Smooth muscle cell (in vitro differentiated cells): ENCODE measurements at regions not wholly inside any gene's neighbourhood (a gene's known extent, or its start where the extent isn't known, plus 50 kb on each side); places are given as distances from the start of the nearest gene placed in this dataset.
A peak's percentile ranks its signal among the peaks of the same experiment; 100 is the strongest.

Experiments used
- DNase-seq: peaks from one replicate; lab custom pipeline; 2025; ENCODE audit not compliant: unreplicated experiment; lab: John Stamatoyannopoulos, UW
- H2AFZ ChIP-seq: fragments of 200-600 bp; sonication (generic); 2 replicates; pipeline ENCODE4 v1.6.0; 2016; ENCODE audit warnings: antibody characterized with exemption, low read depth, mild to moderate bottlenecking
- H3F3A ChIP-seq: fragments of 200-600 bp; sonication (generic); 2 replicates; pipeline ENCODE4 v1.6.0; 2017; ENCODE audit warnings: antibody characterized with exemption, low read depth
- H3K27ac ChIP-seq: fragments of 200-600 bp; sonication (generic); 2 replicates; pipeline ENCODE4 v1.5.1; 2016; ENCODE audit warnings: low read depth, mild to moderate bottlenecking
- H3K27me3 ChIP-seq: fragments of 200-600 bp; sonication (generic); 2 replicates; pipeline ENCODE4 v1.6.1; 2016; ENCODE audit warnings: low read depth, mild to moderate bottlenecking
- H3K36me3 ChIP-seq: fragments of 200-600 bp; sonication (generic); 2 replicates; pipeline ENCODE4 v1.5.1; 2016; ENCODE audit warnings: low read depth
- H3K4me1 ChIP-seq: fragments of 200-600 bp; sonication (generic); 2 replicates; pipeline ENCODE4 v1.5.1; 2016; ENCODE audit warnings: low read depth
- H3K4me2 ChIP-seq: fragments of 200-600 bp; sonication (generic); 2 replicates; pipeline ENCODE4 v1.6.0; 2016; ENCODE audit warnings: mild to moderate bottlenecking
- H3K4me3 ChIP-seq: fragments of 200-600 bp; sonication (generic); 2 replicates; pipeline ENCODE4 v1.5.1; 2016; ENCODE audit warnings: mild to moderate bottlenecking
- H3K79me2 ChIP-seq: fragments of 200-600 bp; sonication (generic); 2 replicates; pipeline ENCODE4 v1.6.0; 2016; ENCODE audit warnings: low read depth, mild to moderate bottlenecking
- H3K9ac ChIP-seq: fragments of 200-600 bp; sonication (generic); 2 replicates; pipeline ENCODE4 v1.6.0; 2016; ENCODE audit warnings: low read depth
- H3K9me3 ChIP-seq: fragments of 200-600 bp; sonication (generic); replicated peaks from 2 replicates; pipeline ENCODE4 v1.5.1; 2016; ENCODE audit warnings: low read depth
- H4K20me1 ChIP-seq: fragments of 200-600 bp; sonication (generic); 2 replicates; pipeline ENCODE4 v1.6.0; 2016; ENCODE audit warnings: low read depth
- CTCF ChIP-seq: fragments of 200-600 bp; sonication (generic); IDR thresholded peaks from 2 replicates; pipeline ENCODE4 v1.5.1; 2017; ENCODE audit warnings: borderline replicate concordance, mild to moderate bottlenecking, antibody characterized with exemption; ENCODE audit not compliant: insufficient read depth, poor library complexity, severe bottlenecking
- WGBS: methylation state at CpG from one replicate; pipeline ENCODE4 v1.1.7; 2016; ENCODE audit warnings: low lambda C conversion rate; 5-methylcytosine and 5-hydroxymethylcytosine counted together

GRCh38 chr3:23146163-23146562 lies 57.0 kb upstream of the UBE2E2 start:
- Histone ChIP-seq H4K20me1 (no peaks in the 10 kb centered on the region), H3K4me1 (peaks cover 3% of the 10 kb centered on the region), H3K4me2 (no peak overlapping the region), H3K79me2 (no peaks in the 10 kb centered on the region), H3K27me3 (no peaks in the 10 kb centered on the region), H3K27ac (no peak overlapping the region), H3F3A (no peaks in the 10 kb centered on the region), H3K9me3 (no peaks in the 10 kb centered on the region), H3K9ac (no peak overlapping the region), H2AFZ (no peak overlapping the region), H3K36me3 (no peaks in the 10 kb centered on the region), H3K4me3 (no peak overlapping the region)
- WGBS: 77% methylated on average over 2 of the region's 2 CpGs
- DNase-seq: no peak
- TF ChIP-seq CTCF: no peak

- Histone ChIP-seq H3K4me1 (no peaks in the 10 kb centered on the region), H3K4me3 (no peak overlapping the region), H3K79me2 (no peaks in the 10 kb centered on the region), H3F3A (no peaks in the 10 kb centered on the region), H3K4me2 (no peak overlapping the region), H3K9me3 (no peaks in the 10 kb centered on the region), H3K27ac (no peak overlapping the region), H2AFZ (peak overlapping the region; percentile 36), H3K9ac (no peak overlapping the region), H4K20me1 (no peaks in the 10 kb centered on the region), H3K27me3 (no peaks in the 10 kb centered on the region), H3K36me3 (no peaks in the 10 kb centered on the region)
- DNase-seq: no peak
- TF ChIP-seq CTCF: no peak
These were observed 50.1 kb upstream of the UBE2E2 start for GRCh38 chr3:23152989-23153388.
